K562 (cell line): ENCODE measurements at regions not wholly inside any gene's neighbourhood (a gene's known extent, or its start where the extent isn't known, plus 50 kb on each side); places are given as distances from the start of the nearest gene placed in this dataset.

Experiments used
- BRCA1 ChIP-seq, 2 experiments: fragments of 450-650 bp in 1 of 2; sonication (generic) in 1 of 2; formaldehyde crosslinking in 1 of 2; IDR thresholded peaks; 2 replicates each; pipeline versions ENCODE4 v1.5.0 to v1.6.1; 2017 to 2020; ENCODE audit warnings: mild to moderate bottlenecking in 1 of 2, missing genetic modification reagents in 1 of 2
- CREM ChIP-seq: IDR thresholded peaks from 2 replicates; pipeline ENCODE4 v1.6.1; 2014; ENCODE audit warnings: antibody characterized with exemption, low read depth
- GTF3C2 ChIP-seq: IDR thresholded peaks from 3 replicates; pipeline ENCODE4 v1.6.1; 2011; ENCODE audit warnings: borderline replicate concordance, mild to moderate bottlenecking, moderate library complexity; ENCODE audit not compliant: insufficient read length; ENCODE audit errors: extremely low read depth
- HMBOX1 ChIP-seq: sonication (generic); IDR thresholded peaks from 2 replicates; pipeline ENCODE4 v1.6.1; 2016
- KDM1A ChIP-seq, 2 experiments: fragments of 450-650 bp; IDR thresholded peaks; 2 replicates each; pipeline ENCODE4 v1.6.1; 2016; ENCODE audit warnings: mild to moderate bottlenecking in 2 of 2
- MTF1 ChIP-seq: fragments of 250-450 bp; sonication (Bioruptor Pico); IDR thresholded peaks from 2 replicates; pipeline ENCODE4 v1.9.0; 2021; ENCODE audit warnings: moderate library complexity, mild to moderate bottlenecking, inconsistent platforms, borderline replicate concordance
- PHB ChIP-seq: fragments of 250-450 bp; sonication (Bioruptor Pico); IDR thresholded peaks from 2 replicates; pipeline ENCODE4 v1.5.0; 2021
- TCF15 ChIP-seq: fragments of 250-450 bp; sonication (Bioruptor Pico); IDR thresholded peaks from 2 replicates; pipeline ENCODE4 v1.8.0; 2022; ENCODE audit warnings: moderate library complexity, mild to moderate bottlenecking, inconsistent platforms
- ZBTB7A ChIP-seq: IDR thresholded peaks from 2 replicates; pipeline ENCODE4 v1.6.1; 2011; ENCODE audit warnings: low read depth, mild to moderate bottlenecking, low read length, moderate library complexity, borderline replicate concordance; ENCODE audit not compliant: control insufficient read depth
- ZNF133 ChIP-seq: fragments of 250-450 bp; sonication (Bioruptor Pico); IDR thresholded peaks from 2 replicates; pipeline ENCODE4 v1.4.0; 2020; ENCODE audit warnings: mild to moderate bottlenecking
- TF ChIP-seq, protein P1 (sequence below), 2 experiments: fragments of 450-650 bp; formaldehyde crosslinking in 1 of 2; IDR thresholded peaks; 2 replicates each; pipeline versions ENCODE4 v1.4.0 to v1.6.1; 2014 to 2020; ENCODE audit warnings: mild to moderate bottlenecking in 2 of 2, borderline replicate concordance in 1 of 2, low read depth in 1 of 2

GRCh38 chr16:85234310-85235204 lies 122.3 kb upstream of the CIBAR2 start (continued):
- TF ChIP-seq, protein P1, sequence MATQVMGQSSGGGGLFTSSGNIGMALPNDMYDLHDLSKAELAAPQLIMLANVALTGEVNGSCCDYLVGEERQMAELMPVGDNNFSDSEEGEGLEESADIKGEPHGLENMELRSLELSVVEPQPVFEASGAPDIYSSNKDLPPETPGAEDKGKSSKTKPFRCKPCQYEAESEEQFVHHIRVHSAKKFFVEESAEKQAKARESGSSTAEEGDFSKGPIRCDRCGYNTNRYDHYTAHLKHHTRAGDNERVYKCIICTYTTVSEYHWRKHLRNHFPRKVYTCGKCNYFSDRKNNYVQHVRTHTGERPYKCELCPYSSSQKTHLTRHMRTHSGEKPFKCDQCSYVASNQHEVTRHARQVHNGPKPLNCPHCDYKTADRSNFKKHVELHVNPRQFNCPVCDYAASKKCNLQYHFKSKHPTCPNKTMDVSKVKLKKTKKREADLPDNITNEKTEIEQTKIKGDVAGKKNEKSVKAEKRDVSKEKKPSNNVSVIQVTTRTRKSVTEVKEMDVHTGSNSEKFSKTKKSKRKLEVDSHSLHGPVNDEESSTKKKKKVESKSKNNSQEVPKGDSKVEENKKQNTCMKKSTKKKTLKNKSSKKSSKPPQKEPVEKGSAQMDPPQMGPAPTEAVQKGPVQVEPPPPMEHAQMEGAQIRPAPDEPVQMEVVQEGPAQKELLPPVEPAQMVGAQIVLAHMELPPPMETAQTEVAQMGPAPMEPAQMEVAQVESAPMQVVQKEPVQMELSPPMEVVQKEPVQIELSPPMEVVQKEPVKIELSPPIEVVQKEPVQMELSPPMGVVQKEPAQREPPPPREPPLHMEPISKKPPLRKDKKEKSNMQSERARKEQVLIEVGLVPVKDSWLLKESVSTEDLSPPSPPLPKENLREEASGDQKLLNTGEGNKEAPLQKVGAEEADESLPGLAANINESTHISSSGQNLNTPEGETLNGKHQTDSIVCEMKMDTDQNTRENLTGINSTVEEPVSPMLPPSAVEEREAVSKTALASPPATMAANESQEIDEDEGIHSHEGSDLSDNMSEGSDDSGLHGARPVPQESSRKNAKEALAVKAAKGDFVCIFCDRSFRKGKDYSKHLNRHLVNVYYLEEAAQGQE (IDR thresholded peaks at IDR 0.05; ENCODE audit: borderline replicate concordance) = no peak
- TF ChIP-seq, protein P1 (CRISPR knock-in tag; IDR thresholded peaks at IDR 0.05; ENCODE audit: low read depth) = no peak
- no peak for TF ChIP-seq PHB (CRISPR knock-in tag)
- TF ChIP-seq BRCA1 (IDR thresholded peaks at IDR 0.05) = no peak
- TF ChIP-seq BRCA1 (CRISPR knock-in tag; IDR thresholded peaks at IDR 0.05) = no peak
- TF ChIP-seq CREM = peak; percentile 31; the same call in 1 of the 2 replicates
- TF ChIP-seq ZNF133 (CRISPR knock-in tag) = no peak
- no peak for TF ChIP-seq GTF3C2
- peak; percentile 23; the same call in 1 of the 2 replicates for TF ChIP-seq ZBTB7A
- TF ChIP-seq KDM1A (IDR thresholded peaks at IDR 0.05) = peak in 1 of 2 experiments; percentile 44; a peak in 1 of 4 replicates
- TF ChIP-seq HMBOX1 = no peak
- TF ChIP-seq TCF15 (CRISPR knock-in tag) = no peak
- TF ChIP-seq MTF1 (CRISPR knock-in tag) = no peak
